Breast epithelium (tissue), 4 donors: ENCODE measurements at regions not wholly inside any gene's neighbourhood (a gene's known extent, or its start where the extent isn't known, plus 50 kb on each side); places are given as distances from the start of the nearest gene placed in this dataset.
"Not testable (repeated sequence)": the region's sequence is repeated elsewhere in the genome, so short reads cannot be mapped to it uniquely, and the experiment has no call there.

ENCODE experiments used
- DNase-seq, 2 donors: peaks; one replicate each; pipeline ENCODE4 v3.0.0-alpha.2; 2019; ENCODE audit warnings: low spot score in 2 of 2
- H3K27ac ChIP-seq, 2 donors: fragments of 200-600 bp; sonication (generic) in 1 of 2; one replicate each; pipeline ENCODE4 v1.5.1; 2016 to 2019; ENCODE audit warnings: mild to moderate bottlenecking in 1 of 2
- H3K27me3 ChIP-seq, 2 donors: fragments of 200-600 bp; sonication (generic) in 1 of 2; one replicate each; pipeline versions ENCODE4 v1.5.1 to v1.6.0; 2017 to 2019; ENCODE audit warnings: control low read depth in 1 of 2, mild to moderate bottlenecking in 1 of 2
- H3K36me3 ChIP-seq: fragments of 200-600 bp; one replicate; pipeline ENCODE4 v1.5.1; 2019
- H3K4me1 ChIP-seq, 2 donors: fragments of 200-600 bp; sonication (generic); one replicate each; pipeline ENCODE4 v1.5.1; 2016 to 2019; ENCODE audit warnings: control low read depth in 1 of 2
- H3K4me3 ChIP-seq, 3 donors: fragments of 200-600 bp; sonication (generic); 1 replicate in 2 of 3; 2 replicates in 1 of 3; pipeline ENCODE4 v1.5.1; 2016 to 2019; ENCODE audit warnings: mild to moderate bottlenecking in 3 of 3, moderate library complexity in 2 of 3
- H3K9me3 ChIP-seq, 2 donors: fragments of 200-600 bp; sonication (generic) in 1 of 2; one replicate each; pipeline ENCODE4 v1.5.1; 2016 to 2019; ENCODE audit warnings: control low read depth in 1 of 2
- CTCF ChIP-seq, 3 donors: fragments of 450-650 bp; IDR thresholded peaks; one replicate each; pipeline ENCODE4 v1.5.1; 2016 to 2017; ENCODE audit warnings: antibody characterized with exemption in 3 of 3, mild to moderate bottlenecking in 3 of 3, moderate library complexity in 3 of 3
- POLR2A ChIP-seq: fragments of 450-650 bp; IDR thresholded peaks from one replicate; pipeline ENCODE4 v1.6.1; 2016; ENCODE audit warnings: antibody characterized with exemption, mild to moderate bottlenecking, moderate library complexity
- POLR2AphosphoS5 ChIP-seq, 3 donors: sonication (generic); formaldehyde crosslinking; IDR thresholded peaks; one replicate each; pipeline ENCODE4 v1.6.1; 2017; ENCODE audit warnings: antibody characterized with exemption in 3 of 3
- intact Hi-C: fragments of 100-400 bp; cut with DNase I; formaldehyde crosslinking; loops from one replicate; pipeline ENCODE4 v1.15.1; 2023; ENCODE audit warnings: low total_unique reads

- TF ChIP-seq CTCF (IDR thresholded peaks at IDR 0.05) (no peak), POLR2AphosphoS5 (IDR thresholded peaks at IDR 0.05) (no peak), POLR2A (no peak)
- intact Hi-C loops = no loop called here
- no peak overlapping the region for H3K27ac ChIP-seq
- DNase-seq = no peak
- H3K36me3 ChIP-seq = no peaks in the 10 kb centered on the region
- H3K4me1 ChIP-seq = no peaks in the 10 kb centered on the region
- H3K9me3 ChIP-seq = no peaks in the 10 kb centered on the region
- H3K4me3 ChIP-seq = no peak overlapping the region
- no peaks in the 10 kb centered on the region for H3K27me3 ChIP-seq
Observed at GRCh38 chr9:118689280-118689679, 680.0 kb downstream of the BRINP1 start.

- H3K27ac ChIP-seq = no peak overlapping the region
- intact Hi-C loops = no loop called here
- no peaks in the 10 kb centered on the region for H3K9me3 ChIP-seq
Observed at GRCh38 chr9:118692613-118693012, 676.6 kb downstream of the BRINP1 start.

GRCh38 chr9:118693645-118694044 lies 675.6 kb downstream of the BRINP1 start:
- no peaks in the 10 kb centered on the region for H3K4me1 ChIP-seq
- no peak overlapping the region for H3K4me3 ChIP-seq
- intact Hi-C loops = no loop called here
- H3K36me3 ChIP-seq = no peaks in the 10 kb centered on the region
- no peak for DNase-seq
- H3K27ac ChIP-seq = no peak overlapping the region
- no peaks in the 10 kb centered on the region for H3K27me3 ChIP-seq
- TF ChIP-seq CTCF (IDR thresholded peaks at IDR 0.05) (no peak), POLR2AphosphoS5 (IDR thresholded peaks at IDR 0.05) (no peak), POLR2A (no peak)
- no peaks in the 10 kb centered on the region for H3K9me3 ChIP-seq

More at GRCh38 chr9:118692613-118693012, 676.6 kb downstream of the BRINP1 start:
- Histone ChIP-seq H3K4me1 (no peaks in the 10 kb centered on the region), H3K27me3 (no peaks in the 10 kb centered on the region), H3K36me3 (no peaks in the 10 kb centered on the region), H3K4me3 (no peak overlapping the region)
- DNase-seq = no peak
- no peak for TF ChIP-seq POLR2AphosphoS5 (IDR thresholded peaks at IDR 0.05)
- TF ChIP-seq CTCF (IDR thresholded peaks at IDR 0.05) = no peak
- TF ChIP-seq POLR2A = no peak

DNA sequence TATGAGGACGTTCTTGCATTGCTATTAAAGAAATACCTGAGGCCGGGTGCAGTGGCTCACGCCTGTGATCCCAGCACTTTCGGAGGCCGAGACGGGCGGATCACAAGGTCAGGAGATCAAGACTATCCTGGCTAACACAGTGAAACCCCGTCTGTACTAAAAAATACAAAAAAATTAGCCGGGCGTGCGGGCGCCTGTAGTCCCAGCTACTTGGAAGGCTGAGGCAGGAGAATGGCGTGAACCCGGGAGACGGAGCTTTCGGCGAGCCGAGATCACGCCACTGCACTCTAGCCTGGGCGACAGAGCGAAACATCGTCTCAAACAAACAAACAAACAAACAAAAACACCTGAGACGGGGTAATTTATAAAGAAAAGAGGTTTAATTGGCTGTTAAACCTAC lies 674.0 kb downstream of the BRINP1 start:
- H3K4me1 ChIP-seq, DNase-seq, H3K27me3 ChIP-seq, H3K4me3 ChIP-seq, H3K36me3 ChIP-seq, H3K9me3 ChIP-seq, H3K27ac ChIP-seq: not testable (repeated sequence)
- intact Hi-C loops = loop anchor here (5.0 kb wide), 1 partner anchor 103 kb away; no protein-coding TSS in a partner anchor

DNA sequence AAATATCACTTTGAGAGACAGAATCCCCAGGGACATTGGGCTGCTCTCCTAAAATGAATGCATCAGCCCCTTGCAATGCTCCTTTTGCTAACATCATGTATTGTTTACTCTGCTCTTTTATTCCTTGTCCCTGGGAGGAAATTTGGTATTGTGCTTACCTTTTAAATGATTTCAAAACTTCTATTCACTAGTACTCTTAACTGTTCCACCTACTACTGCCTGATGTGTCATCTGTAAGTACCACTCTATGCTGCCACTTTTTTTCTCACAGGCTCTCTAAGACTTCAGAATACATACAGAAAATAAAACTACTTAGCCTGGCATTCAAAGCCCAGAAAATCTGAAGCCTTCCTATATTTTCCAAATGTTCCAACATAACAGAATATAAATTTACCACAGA lies 667.2 kb downstream of the BRINP1 start:
- H3K27ac ChIP-seq = no peak overlapping the region
- intact Hi-C loops = no loop called here
- H3K9me3 ChIP-seq = no peaks in the 10 kb centered on the region
- TF ChIP-seq POLR2AphosphoS5 (IDR thresholded peaks at IDR 0.05) = no peak
- TF ChIP-seq POLR2A = no peak
- no peak overlapping the region for H3K4me3 ChIP-seq
- no peaks in the 10 kb centered on the region for H3K27me3 ChIP-seq
- no peaks in the 10 kb centered on the region for H3K4me1 ChIP-seq
- DNase-seq = no peak
- no peaks in the 10 kb centered on the region for H3K36me3 ChIP-seq

DNA sequence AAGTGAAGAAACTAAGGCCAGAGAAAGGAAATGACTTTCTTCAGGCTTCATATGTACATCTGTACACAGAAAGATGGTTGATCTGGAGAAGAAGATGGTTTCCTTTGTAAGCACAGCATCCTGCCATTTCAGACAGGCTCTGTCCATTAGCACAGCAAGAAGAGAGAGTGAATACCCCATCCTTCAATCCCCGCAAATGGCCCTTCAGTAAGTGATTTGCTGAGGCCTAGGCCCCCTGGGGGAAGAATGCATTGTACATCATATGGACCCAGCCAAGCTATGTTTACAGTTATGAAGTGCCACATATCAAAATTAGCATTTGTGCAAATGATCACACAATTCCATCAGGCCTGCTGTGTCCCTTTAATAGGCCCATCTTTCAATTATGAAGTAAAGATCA lies 657.4 kb downstream of the BRINP1 start:
- H3K36me3 ChIP-seq = no peaks in the 10 kb centered on the region
- no peaks in the 10 kb centered on the region for H3K4me1 ChIP-seq
- no peak for TF ChIP-seq POLR2A
- DNase-seq = no peak
- H3K27ac ChIP-seq = no peak overlapping the region
- intact Hi-C loops = no loop called here
- H3K4me3 ChIP-seq = no peak overlapping the region
- H3K9me3 ChIP-seq = no peaks in the 10 kb centered on the region
- H3K27me3 ChIP-seq = no peaks in the 10 kb centered on the region

DNA sequence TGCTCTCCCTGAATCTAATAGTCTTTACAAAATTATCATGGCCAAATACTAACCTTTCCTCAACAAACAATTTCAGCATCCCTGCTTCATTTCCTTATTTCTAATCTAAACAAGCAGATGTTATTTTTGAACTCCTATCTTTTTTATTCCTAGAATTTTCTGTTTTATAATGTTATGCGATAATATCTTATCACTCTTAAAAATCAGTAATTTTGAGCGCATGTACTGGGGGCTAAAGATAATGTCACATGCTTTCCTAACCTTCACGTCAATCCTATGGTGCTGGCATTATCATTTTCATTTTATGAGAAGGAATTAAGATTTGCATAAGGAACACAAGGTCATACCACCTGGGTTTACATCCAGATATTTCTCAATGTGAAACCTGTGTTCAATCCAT lies 648.0 kb downstream of the BRINP1 start:
- Histone ChIP-seq H3K27me3 (no peaks in the 10 kb centered on the region), H3K4me3 (no peak overlapping the region), H3K9me3 (peaks cover 0 to 15% of the 10 kb centered on the region in 2 donors), H3K36me3 (no peaks in the 10 kb centered on the region), H3K4me1 (no peaks in the 10 kb centered on the region), H3K27ac (no peak overlapping the region)
- TF ChIP-seq POLR2A (no peak), CTCF (IDR thresholded peaks at IDR 0.05) (no peak), POLR2AphosphoS5 (IDR thresholded peaks at IDR 0.05) (no peak)
- intact Hi-C loops = no loop called here
- DNase-seq = no peak
